BJ (cell line): ENCODE measurements at regions not wholly inside any gene's neighbourhood (a gene's known extent, or its start where the extent isn't known, plus 50 kb on each side); places are given as distances from the start of the nearest gene placed in this dataset.

Experiments used
- CTCF ChIA-PET: fragments of 350-600 bp; formaldehyde crosslinking; extraction: SDS; loops from one replicate; lab custom pipeline; 2021; ENCODE audit warnings: antibody characterized with exemption, inconsistent platforms; lab: Yijun Ruan, JAX
- POLR2A ChIA-PET: fragments of 300-600 bp; sonication (Branson Sonifier 250); formaldehyde crosslinking; extraction: SDS; loops from one replicate; lab custom pipeline; 2021; ENCODE audit warnings: antibody characterized with exemption; lab: Charles Lee
- DNase-seq: peaks from one replicate; pipeline ENCODE4 v3.0.0-alpha.2; 2011; ENCODE audit warnings: low read depth
- H3K27me3 ChIP-seq: 2 replicates; pipeline ENCODE4 v1.6.0; 2011; ENCODE audit warnings: low read length; ENCODE audit not compliant: control insufficient read depth, insufficient read depth
- H3K36me3 ChIP-seq: 2 replicates; pipeline ENCODE4 v1.5.1; 2011; ENCODE audit warnings: low read length; ENCODE audit not compliant: control insufficient read depth, insufficient read depth
- H3K4me3 ChIP-seq: 2 replicates; pipeline ENCODE4 v1.5.1; 2011; ENCODE audit warnings: low read depth, mild to moderate bottlenecking, control low read depth, low read length
- TF ChIP-seq, protein P1 (sequence below): IDR thresholded peaks from 2 replicates; pipeline ENCODE4 v1.5.1; 2011; ENCODE audit warnings: low read depth, mild to moderate bottlenecking, control low read depth, inconsistent platforms, low read length, moderate library complexity; ENCODE audit not compliant: insufficient read depth

DNA sequence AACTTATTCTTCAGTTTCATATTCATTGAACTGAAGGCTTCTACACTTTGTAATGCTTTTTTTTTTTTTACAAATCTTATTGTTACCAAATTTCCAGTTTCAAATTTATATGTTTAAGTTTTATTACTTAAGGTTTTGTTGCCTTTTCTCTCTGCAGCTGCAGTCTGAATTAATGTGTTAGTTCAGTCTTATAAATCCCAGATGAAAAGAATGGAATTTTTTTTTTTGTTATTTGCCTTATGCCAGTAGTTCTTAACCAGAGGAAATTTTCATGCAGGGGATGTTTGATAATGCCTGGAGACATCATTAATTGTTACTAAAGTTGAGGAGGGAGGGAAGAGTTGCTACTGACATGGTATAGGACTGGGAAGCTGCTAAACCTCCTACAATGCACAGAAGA lies 367.9 kb upstream of the SPRY2 start:
- Histone ChIP-seq H3K27me3 (no peaks in the 10 kb centered on the region), H3K36me3 (no peaks in the 10 kb centered on the region), H3K4me3 (no peak overlapping the region)
- TF ChIP-seq, protein P1, sequence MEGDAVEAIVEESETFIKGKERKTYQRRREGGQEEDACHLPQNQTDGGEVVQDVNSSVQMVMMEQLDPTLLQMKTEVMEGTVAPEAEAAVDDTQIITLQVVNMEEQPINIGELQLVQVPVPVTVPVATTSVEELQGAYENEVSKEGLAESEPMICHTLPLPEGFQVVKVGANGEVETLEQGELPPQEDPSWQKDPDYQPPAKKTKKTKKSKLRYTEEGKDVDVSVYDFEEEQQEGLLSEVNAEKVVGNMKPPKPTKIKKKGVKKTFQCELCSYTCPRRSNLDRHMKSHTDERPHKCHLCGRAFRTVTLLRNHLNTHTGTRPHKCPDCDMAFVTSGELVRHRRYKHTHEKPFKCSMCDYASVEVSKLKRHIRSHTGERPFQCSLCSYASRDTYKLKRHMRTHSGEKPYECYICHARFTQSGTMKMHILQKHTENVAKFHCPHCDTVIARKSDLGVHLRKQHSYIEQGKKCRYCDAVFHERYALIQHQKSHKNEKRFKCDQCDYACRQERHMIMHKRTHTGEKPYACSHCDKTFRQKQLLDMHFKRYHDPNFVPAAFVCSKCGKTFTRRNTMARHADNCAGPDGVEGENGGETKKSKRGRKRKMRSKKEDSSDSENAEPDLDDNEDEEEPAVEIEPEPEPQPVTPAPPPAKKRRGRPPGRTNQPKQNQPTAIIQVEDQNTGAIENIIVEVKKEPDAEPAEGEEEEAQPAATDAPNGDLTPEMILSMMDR = no peak
- CTCF ChIA-PET = no interaction called here
- POLR2A ChIA-PET = no interaction called here
- no peak for DNase-seq

DNA sequence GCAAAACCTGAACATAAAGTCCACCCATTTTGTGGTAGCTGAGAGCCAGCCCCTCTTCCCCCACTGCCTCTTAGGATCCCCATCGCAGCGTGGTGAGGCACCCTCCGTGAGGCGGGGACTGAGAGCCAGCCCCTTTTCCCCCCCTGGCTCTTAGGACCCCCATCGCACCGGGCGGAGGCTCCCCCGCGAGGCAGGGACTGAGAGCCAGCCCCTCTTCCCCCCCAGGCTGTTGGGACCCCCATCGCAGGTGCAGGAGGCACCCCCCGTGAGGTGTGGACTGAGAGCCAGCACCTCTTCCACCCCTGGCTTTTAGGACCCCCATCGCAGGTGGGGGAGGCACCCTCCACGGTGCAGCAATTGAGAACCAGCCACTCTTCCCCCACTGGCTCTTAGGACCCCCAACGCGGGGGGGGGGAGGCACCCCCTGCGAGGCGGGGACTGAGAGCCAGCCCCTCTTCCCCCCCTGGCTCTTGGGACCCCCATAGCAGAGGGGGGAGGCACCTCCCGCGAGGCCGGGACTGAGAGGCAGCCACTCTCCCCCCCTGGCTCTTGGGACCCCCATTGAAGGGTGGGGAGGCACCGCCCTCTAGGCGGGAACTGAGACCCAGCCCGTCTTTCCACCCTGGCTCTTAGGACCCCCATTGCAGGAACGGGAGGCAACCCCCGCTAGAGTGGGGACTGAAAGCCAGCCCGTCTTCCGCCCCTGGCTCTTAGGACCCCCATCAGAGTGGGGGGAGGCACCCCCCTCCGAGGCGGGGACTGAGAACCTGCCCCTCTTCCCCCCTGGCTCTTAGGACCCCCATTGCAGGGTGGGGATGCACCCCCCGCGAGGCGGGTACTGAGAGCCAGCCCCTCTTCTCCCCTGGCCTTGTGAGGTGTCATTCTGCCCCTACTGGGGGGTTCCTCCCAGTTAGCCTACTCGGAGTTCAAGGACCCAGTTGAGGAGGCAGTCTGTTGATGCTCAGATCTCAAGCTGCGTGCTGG lies 366.4 kb upstream of the SPRY2 start:
- H3K36me3 ChIP-seq = no peaks in the 10 kb centered on the region
- DNase-seq = no peak
- H3K27me3 ChIP-seq = no peaks in the 10 kb centered on the region
- H3K4me3 ChIP-seq = no peak overlapping the region
- CTCF ChIA-PET = no interaction called here
- POLR2A ChIA-PET = no interaction called here
- TF ChIP-seq, protein P1 = no peak

DNA sequence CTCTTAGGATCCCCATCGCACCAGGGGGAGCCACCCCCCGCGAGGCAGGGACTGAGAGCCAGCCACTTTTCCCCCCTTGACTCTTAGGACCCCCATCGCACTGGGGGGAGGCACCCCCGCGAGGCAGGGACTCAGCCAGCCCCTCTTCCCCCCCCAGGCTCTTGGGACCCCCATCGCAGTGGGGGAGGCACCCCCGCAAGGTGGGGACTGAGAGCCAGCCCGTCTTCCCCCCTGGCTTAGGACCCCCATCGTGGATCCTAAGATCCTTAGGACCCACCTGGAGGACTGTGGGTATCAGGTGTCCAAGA lies 365.2 kb upstream of the SPRY2 start:
- H3K4me3 ChIP-seq = no peak overlapping the region
- CTCF ChIA-PET = no interaction called here
- POLR2A ChIA-PET = no interaction called here
- no peaks in the 10 kb centered on the region for H3K27me3 ChIP-seq
- DNase-seq = no peak
- TF ChIP-seq, protein P1 = no peak
- H3K36me3 ChIP-seq = no peaks in the 10 kb centered on the region

DNA sequence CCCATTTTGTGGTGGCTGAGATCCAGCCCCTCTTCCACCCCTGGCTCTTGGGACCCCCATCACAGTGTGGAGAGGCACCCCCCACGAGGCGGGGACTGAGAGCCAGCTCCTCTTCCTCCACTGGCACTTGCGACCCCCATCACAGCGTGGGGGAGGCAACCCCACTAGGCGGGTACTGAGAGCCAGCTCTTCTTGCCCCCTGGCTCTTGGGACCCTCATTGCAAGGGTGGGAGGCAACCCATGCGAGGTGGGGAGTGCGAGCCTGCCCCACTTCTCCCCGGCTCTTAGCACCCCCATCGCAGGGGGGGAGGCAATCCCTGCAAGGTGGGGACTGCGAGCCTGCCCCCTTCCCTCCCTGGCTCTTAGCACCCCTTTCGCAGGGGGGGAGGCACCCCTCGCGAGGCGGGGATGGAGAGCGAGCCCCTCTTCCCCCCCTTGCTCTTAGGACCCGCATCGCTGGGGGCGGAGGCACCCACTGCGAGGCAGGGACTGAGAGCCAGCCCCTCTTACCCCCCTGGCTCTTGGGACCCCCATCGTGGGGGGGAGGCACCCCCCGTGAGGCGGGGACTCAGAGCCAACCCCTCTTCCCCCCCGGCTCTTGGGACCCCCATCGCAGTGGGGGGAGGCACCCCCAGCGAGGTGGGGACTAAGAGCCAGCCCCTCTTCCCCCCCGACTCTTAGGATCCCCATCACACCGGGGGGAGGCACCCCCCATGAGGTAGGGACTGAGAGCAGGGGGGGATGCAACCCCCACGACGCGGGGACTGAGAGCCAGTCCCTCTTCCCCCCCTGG lies 364.6 kb upstream of the SPRY2 start:
- DNase-seq = no peak
- ChIA-PET POLR2A (no interaction called here), CTCF (no interaction called here)
- Histone ChIP-seq H3K27me3 (no peaks in the 10 kb centered on the region), H3K4me3 (no peak overlapping the region), H3K36me3 (no peaks in the 10 kb centered on the region)
- TF ChIP-seq, protein P1 = no peak

DNA sequence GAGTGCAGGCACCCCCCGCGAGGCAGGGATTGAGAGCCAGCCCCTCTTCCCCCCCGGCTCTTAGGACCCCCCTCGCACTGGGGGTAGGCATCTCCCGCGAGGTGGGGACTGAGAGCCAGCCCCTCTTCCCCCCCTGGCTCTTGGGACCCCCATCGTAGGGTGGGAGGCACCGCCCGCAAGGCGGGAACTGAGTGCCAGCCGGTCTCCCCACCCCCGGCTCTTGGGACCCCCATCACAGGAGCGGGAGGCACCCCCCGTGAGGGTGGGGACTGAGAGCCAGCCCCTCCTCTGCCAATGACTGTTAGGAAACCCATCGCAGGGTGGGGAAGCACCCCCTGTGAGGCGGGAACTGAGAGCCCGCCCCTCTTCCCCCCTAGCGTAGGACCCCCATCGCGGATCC lies 363.4 kb upstream of the SPRY2 start:
- CTCF ChIA-PET = no interaction called here
- H3K27me3 ChIP-seq = no peaks in the 10 kb centered on the region
- no peaks in the 10 kb centered on the region for H3K36me3 ChIP-seq
- POLR2A ChIA-PET = no interaction called here
- no peak overlapping the region for H3K4me3 ChIP-seq
- TF ChIP-seq, protein P1 = no peak
- no peak for DNase-seq
